AG04450 (cell line): ENCODE measurements at regions not wholly inside any gene's neighbourhood (a gene's known extent, or its start where the extent isn't known, plus 50 kb on each side); places are given as distances from the start of the nearest gene placed in this dataset.
"Not testable (repeated sequence)": the region's sequence is repeated elsewhere in the genome, so short reads cannot be mapped to it uniquely, and the experiment has no call there.

Experiments used
- CTCF ChIA-PET: fragments of 300-600, 350-600 bp; formaldehyde crosslinking; extraction: SDS; loops from one replicate; lab custom pipeline; 2022; ENCODE audit warnings: antibody characterized with exemption, inconsistent platforms; lab: Charles Lee
- POLR2A ChIA-PET: fragments of 350-600 bp; formaldehyde crosslinking; extraction: SDS; loops from one replicate; lab custom pipeline; 2021; ENCODE audit warnings: antibody characterized with exemption, inconsistent platforms; lab: Yijun Ruan, JAX
- DNase-seq: peaks from one replicate; pipeline ENCODE4 v3.0.0-alpha.2; 2011; ENCODE audit warnings: low read depth, low spot score
- H3K27ac ChIP-seq: one replicate; pipeline ENCODE4 v1.5.1; 2012; ENCODE audit warnings: low read depth, low read length, control low read depth
- H3K27me3 ChIP-seq: one replicate; pipeline ENCODE4 v1.6.0; 2012; ENCODE audit warnings: low read length; ENCODE audit not compliant: control insufficient read depth, insufficient read depth
- H3K4me3 ChIP-seq: 2 replicates; pipeline ENCODE4 v1.5.1; 2011; ENCODE audit warnings: mild to moderate bottlenecking, low read depth, low read length, control low read depth
- H3K9me3 ChIP-seq: 2 replicates; pipeline ENCODE4 v1.5.1; 2012; ENCODE audit warnings: low read length; ENCODE audit not compliant: control insufficient read depth, insufficient read depth
- TF ChIP-seq, protein P1 (sequence below): IDR thresholded peaks from 2 replicates; pipeline ENCODE4 v1.5.1; 2011; ENCODE audit warnings: low read depth, low read length, control low read depth, inconsistent platforms

DNA sequence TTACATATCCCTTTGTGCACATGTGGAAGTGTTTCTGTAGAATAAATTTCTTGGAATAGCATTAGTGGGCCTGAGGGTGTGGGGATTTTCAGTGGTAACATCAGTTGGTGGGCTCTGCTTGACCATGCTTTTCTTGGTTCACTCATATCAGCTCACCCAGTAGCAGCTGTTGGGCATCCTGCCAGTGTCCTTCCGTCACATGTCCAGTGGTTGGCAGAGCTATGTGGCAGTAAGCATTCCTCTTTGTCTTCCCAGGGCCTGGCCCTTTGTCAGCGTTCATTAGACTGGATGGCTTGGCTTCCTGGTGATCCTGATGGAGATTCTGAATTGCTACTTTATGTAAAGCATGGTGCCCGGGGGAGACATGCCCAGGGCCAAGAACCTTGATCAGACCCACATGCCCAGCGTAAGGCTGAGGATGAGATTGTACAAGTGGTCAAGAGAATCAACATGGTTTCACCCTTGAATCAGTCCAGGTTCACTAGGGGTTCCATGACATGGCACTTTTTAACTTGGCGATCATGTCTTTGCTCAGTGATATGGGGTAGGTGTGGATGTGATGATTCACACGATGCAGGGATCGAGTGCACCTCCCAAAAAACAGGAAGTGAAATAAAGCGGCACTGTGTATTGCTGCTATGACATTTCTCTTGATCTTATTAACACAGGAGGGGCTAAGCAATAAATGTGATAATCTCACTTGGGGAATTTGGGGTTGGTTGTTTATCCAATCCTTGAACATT lies 72.1 kb upstream of the IGFBP7 start:
- Histone ChIP-seq H3K27ac (no peak overlapping the region), H3K4me3 (no peak overlapping the region), H3K9me3 (no peaks in the 10 kb centered on the region), H3K27me3 (peaks cover 3% of the 10 kb centered on the region)
- CTCF ChIA-PET = interaction anchor here (3.0 kb wide), 1 partner anchor 19 kb away, joined by 11 read pairs; no protein-coding TSS in a partner anchor
- TF ChIP-seq, protein P1, sequence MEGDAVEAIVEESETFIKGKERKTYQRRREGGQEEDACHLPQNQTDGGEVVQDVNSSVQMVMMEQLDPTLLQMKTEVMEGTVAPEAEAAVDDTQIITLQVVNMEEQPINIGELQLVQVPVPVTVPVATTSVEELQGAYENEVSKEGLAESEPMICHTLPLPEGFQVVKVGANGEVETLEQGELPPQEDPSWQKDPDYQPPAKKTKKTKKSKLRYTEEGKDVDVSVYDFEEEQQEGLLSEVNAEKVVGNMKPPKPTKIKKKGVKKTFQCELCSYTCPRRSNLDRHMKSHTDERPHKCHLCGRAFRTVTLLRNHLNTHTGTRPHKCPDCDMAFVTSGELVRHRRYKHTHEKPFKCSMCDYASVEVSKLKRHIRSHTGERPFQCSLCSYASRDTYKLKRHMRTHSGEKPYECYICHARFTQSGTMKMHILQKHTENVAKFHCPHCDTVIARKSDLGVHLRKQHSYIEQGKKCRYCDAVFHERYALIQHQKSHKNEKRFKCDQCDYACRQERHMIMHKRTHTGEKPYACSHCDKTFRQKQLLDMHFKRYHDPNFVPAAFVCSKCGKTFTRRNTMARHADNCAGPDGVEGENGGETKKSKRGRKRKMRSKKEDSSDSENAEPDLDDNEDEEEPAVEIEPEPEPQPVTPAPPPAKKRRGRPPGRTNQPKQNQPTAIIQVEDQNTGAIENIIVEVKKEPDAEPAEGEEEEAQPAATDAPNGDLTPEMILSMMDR = no peak
- DNase-seq = no peak
- POLR2A ChIA-PET = no interaction called here

- CTCF ChIA-PET = interaction anchor here (2.1 kb wide), 1 partner anchor 9 kb away, joined by 23 read pairs; no protein-coding TSS in a partner anchor
- H3K4me3 ChIP-seq, POLR2A ChIA-PET, H3K9me3 ChIP-seq, DNase-seq, H3K27me3 ChIP-seq, H3K27ac ChIP-seq: not testable (repeated sequence)
Observed at GRCh38 chr4:57173136-57173535, 63.0 kb upstream of the IGFBP7 start.

DNA sequence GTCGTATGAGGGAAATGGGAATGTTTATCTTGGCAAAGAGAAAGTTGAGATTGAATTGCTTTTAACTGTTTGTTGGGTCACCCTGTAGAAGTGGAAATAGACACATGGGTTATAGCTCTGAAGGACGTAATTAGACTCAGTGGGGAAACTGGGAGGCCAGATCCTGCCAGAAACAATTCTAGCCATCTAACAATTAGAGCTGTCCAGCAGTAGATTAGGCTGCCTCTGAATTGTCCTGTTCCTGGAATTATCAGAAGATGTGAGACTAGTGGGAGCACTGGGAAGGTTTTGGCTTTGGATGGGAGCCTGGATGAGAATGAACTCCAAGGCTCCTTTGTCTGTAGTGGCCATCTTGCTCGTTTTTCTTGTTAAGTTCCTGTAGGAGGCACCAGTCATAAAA lies 61.9 kb upstream of the IGFBP7 start:
- Histone ChIP-seq H3K27me3 (peaks cover 5% of the 10 kb centered on the region), H3K27ac (no peak overlapping the region), H3K4me3 (no peak overlapping the region), H3K9me3 (no peaks in the 10 kb centered on the region)
- ChIA-PET POLR2A (no interaction called here), CTCF (interaction anchor here (1.9 kb wide), 1 partner anchor 8 kb away, joined by 14 read pairs; no protein-coding TSS in a partner anchor)
- DNase-seq = no peak
- TF ChIP-seq, protein P1 = no peak

- POLR2A ChIA-PET = no interaction called here
- TF ChIP-seq, protein P1 = no peak
- no peak overlapping the region for H3K4me3 ChIP-seq
- CTCF ChIA-PET = interaction anchor here (1.2 kb wide), 1 partner anchor 746 kb away, joined by 3 read pairs; no protein-coding TSS in a partner anchor
- H3K27me3 ChIP-seq = peaks cover 14% of the 10 kb centered on the region
- no peak for DNase-seq
- no peak overlapping the region for H3K27ac ChIP-seq
- no peaks in the 10 kb centered on the region for H3K9me3 ChIP-seq
Observed at GRCh38 chr4:57168982-57169381, 58.8 kb upstream of the IGFBP7 start.

DNA sequence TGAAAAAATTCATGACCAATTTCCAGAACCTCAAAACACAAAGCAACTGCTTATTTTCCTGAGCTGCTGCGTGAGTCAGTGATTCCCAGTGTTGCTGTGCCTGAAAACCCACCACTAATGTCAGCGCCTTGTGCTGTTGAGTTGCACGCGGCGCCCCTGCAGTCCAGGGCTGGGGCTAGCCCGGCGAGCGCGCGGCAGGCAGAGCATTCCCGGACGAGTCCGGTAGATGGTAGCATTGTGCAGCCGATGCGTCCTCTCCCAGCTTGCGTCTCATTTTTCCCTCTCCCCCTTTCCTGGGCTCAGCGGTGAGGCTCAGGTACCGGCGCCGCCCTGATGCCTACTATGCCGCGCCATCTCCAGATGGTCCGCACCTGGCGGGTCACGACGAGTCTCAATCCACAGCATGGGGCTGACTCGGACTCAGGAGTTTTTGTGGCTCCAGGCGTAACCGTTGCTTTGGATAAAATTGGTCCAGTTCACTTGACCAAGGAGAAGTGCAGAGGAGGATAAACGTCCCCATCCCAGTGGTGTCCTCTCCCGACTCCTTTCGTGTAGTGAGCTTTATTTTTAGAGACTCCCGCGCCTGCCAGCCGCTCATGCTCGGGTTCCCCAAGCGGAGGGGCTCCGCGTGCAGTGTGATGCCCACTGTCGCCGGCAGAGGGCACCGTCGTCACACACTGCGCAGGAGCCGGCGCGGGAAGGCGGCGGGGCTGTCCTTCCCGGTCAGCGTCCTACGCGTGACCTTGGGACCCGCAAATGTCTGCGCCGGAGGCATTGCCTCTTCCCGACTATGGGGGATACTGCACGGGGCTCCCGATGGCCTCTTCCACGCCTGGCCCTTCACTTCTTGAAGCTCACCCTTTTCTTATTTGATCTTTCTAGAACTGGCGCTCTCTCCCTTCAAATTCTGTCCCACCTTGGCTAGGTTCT lies 53.6 kb upstream of the IGFBP7 start:
- Histone ChIP-seq H3K4me3 (peak overlapping the region; percentile 82), H3K27me3 (peaks cover 9% of the 10 kb centered on the region), H3K27ac (no peak overlapping the region), H3K9me3 (no peaks in the 10 kb centered on the region)
- peak; percentile 60 for DNase-seq
- TF ChIP-seq, protein P1 = peak; percentile 83
- CTCF ChIA-PET = interaction anchor here (0.5 to 4.5 kb wide), 114 partner anchors 8 to 1618 kb away, joined by 3 to 179 read pairs (median 6); partner anchors contain the start of genes IGFBP7 and POLR2B
- POLR2A ChIA-PET = interaction anchor here (1.2 kb wide), 1 partner anchor 45 kb away, joined by 3 read pairs; no protein-coding TSS in a partner anchor
